Effector memory CD8-positive, alpha-beta T cell (primary cell): ENCODE measurements at regions not wholly inside any gene's neighbourhood (a gene's known extent, or its start where the extent isn't known, plus 50 kb on each side); places are given as distances from the start of the nearest gene placed in this dataset.

ENCODE experiments used
- ATAC-seq: fragments of 150-1000 bp; cut with Tn5 transposase; replicated peaks from 2 replicates; pipeline ENCODE4 v1.10.0; 2021; ENCODE audit warnings: mild to moderate bottlenecking, moderate library complexity
- DNase-seq, 3 experiments: peaks; one replicate each; pipeline ENCODE4 v3.0.0; 2021
- H3K27ac Mint-ChIP-seq, 2 donors: one replicate each; pipeline ENCODE4 v1.8.0; 2022; ENCODE audit warnings: mild to moderate bottlenecking in 2 of 2, mixed read lengths in 2 of 2, moderate library complexity in 2 of 2
- H3K27me3 Mint-ChIP-seq, 2 donors: one replicate each; pipeline ENCODE4 v1.8.0; 2022; ENCODE audit warnings: mixed read lengths in 2 of 2
- H3K36me3 Mint-ChIP-seq: one replicate; pipeline ENCODE4 v1.8.0; 2022; ENCODE audit warnings: mild to moderate bottlenecking, moderate library complexity, mixed read lengths; ENCODE audit not compliant: insufficient read depth
- H3K4me1 Mint-ChIP-seq, 2 donors: one replicate each; pipeline ENCODE4 v1.8.0; 2022; ENCODE audit warnings: low read depth in 2 of 2, mixed read lengths in 2 of 2
- H3K4me3 Mint-ChIP-seq, 2 donors: one replicate each; pipeline ENCODE4 v1.8.0; 2022; ENCODE audit warnings: mild to moderate bottlenecking in 2 of 2, mixed read lengths in 2 of 2, moderate library complexity in 2 of 2
- H3K9me3 Mint-ChIP-seq, 2 donors: one replicate each; pipeline ENCODE4 v1.8.0; 2022; ENCODE audit warnings: mixed read lengths in 2 of 2

DNA sequence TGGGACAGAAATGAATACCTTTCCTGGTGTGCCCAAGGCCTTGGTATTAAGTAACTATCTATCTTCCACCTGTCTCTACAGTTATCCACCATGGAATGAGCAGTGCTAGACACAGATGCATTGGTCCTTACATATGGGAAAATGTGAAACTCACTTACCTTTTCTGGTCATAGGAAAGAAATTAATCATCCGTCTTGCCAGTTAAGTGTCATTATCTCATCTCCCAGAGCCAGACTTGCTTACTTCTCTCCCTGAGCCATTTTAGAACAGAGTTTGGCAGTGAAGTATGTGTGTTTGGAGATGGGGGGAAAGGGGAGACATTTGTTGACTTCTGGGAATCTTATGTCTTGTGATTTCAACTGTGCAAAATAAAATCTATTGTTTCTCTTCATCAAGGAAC, 1211.0 kb upstream of the CDH6 start:
- peaks cover 6 to 12% of the 10 kb centered on the region in 2 donors for H3K9me3 Mint-ChIP-seq
- no peaks in the 10 kb centered on the region for H3K36me3 Mint-ChIP-seq
- DNase-seq (no peak), ATAC-seq (no peak)
- no peak overlapping the region for H3K4me3 Mint-ChIP-seq
- H3K27me3 Mint-ChIP-seq: no peaks in the 10 kb centered on the region
- no peak overlapping the region for H3K27ac Mint-ChIP-seq
- no peaks in the 10 kb centered on the region for H3K4me1 Mint-ChIP-seq

GRCh38 chr5:29972597-29972996, 1220.9 kb upstream of the CDH6 start:
- no peak overlapping the region for H3K27ac Mint-ChIP-seq
- peaks cover 6 to 11% of the 10 kb centered on the region in 2 donors for H3K9me3 Mint-ChIP-seq
- H3K27me3 Mint-ChIP-seq: no peaks in the 10 kb centered on the region
- H3K4me1 Mint-ChIP-seq: no peaks in the 10 kb centered on the region
- no peak overlapping the region for H3K4me3 Mint-ChIP-seq
- DNase-seq: no peak
- H3K36me3 Mint-ChIP-seq: no peaks in the 10 kb centered on the region
- no peak for ATAC-seq

GRCh38 chr5:29963956-29964355, 1229.5 kb upstream of the CDH6 start:
- no peak overlapping the region for H3K4me3 Mint-ChIP-seq
- DNase-seq (no peak), ATAC-seq (no peak)
- no peak overlapping the region for H3K27ac Mint-ChIP-seq
- H3K36me3 Mint-ChIP-seq: no peaks in the 10 kb centered on the region
- H3K9me3 Mint-ChIP-seq: peaks cover 13 to 49% of the 10 kb centered on the region in 2 donors
- H3K4me1 Mint-ChIP-seq: no peaks in the 10 kb centered on the region
- no peaks in the 10 kb centered on the region for H3K27me3 Mint-ChIP-seq

- no peaks in the 10 kb centered on the region for H3K36me3 Mint-ChIP-seq
- ATAC-seq: no peak
These were observed 1233.2 kb upstream of the CDH6 start for GRCh38 chr5:29960323-29960722.

DNA sequence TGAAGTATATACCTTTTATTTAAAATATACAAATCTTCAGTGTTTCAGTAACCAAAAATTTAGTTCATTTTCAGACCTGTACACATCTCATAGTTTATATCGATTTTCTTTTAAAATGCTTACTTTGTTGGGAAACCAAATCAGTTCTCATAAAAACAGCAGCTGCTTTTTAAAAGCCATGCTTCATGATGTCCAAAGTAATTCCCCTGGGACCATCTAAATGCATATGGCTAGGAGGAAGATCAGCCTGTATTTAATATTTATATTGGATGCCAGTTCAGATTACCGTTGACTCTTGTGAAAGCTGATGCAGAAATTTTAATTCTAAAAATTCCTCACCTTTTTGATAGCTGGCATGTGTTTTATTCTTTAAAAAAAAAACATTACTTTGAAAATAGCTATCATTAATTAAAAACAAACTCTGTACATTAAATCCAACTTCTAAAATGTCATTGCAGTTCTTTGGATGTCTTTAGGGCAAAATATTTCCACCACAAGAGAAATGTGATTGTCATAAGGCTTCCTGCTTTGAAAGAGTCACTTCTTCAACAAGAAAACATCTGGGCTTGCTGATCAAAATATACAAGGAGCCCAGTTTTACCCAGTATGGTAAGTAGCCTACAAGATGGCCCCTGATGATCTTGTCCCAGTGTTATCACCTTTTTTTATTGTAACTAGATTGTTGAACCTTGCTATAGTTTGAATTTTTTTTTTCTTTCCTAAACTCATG, 1242.9 kb upstream of the CDH6 start:
- Mint-ChIP-seq H3K9me3 (peaks cover 0 to 2% of the 10 kb centered on the region in 2 donors), H3K27ac (no peak overlapping the region), H3K4me3 (no peak overlapping the region), H3K27me3 (no peaks in the 10 kb centered on the region), H3K4me1 (no peaks in the 10 kb centered on the region), H3K36me3 (no peaks in the 10 kb centered on the region)
- DNase-seq (no peak), ATAC-seq (no peak)

More at GRCh38 chr5:29960323-29960722, 1233.2 kb upstream of the CDH6 start:
- Mint-ChIP-seq H3K27me3 (no peaks in the 10 kb centered on the region), H3K4me3 (no peak overlapping the region), H3K9me3 (peaks cover 7 to 24% of the 10 kb centered on the region in 2 donors), H3K4me1 (no peaks in the 10 kb centered on the region), H3K27ac (no peak overlapping the region)
- no peak for DNase-seq

DNA sequence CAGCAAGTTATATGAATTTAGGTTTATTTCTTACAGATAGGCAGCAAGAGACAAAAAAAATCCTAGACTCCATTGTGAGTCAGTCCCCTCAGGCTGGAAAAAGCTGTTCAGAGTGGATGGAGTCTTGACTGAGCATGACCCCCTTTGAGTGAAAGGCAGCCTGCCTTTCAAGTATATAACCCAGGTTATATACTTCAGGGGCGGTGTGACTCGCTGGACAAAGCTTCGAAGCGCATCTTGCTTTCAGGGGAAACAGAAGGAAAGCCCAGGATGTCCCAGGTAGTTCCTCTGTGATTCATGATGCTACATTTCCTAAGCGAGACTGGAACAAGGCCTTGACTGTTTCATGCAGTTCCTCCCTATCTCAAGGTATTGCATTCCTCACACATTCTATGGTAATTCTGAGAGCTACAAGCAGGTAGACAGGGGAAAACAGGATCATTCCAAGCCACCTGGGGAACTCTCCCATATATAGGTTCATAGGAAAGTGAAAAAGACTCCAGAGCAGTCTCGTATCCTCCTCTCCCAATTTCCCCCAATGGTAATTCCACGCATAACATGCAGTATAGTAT, 1244.1 kb upstream of the CDH6 start:
- DNase-seq (no peak), ATAC-seq (no peak)
- no peak overlapping the region for H3K4me3 Mint-ChIP-seq
- no peak overlapping the region for H3K27ac Mint-ChIP-seq
- no peaks in the 10 kb centered on the region for H3K36me3 Mint-ChIP-seq
- H3K4me1 Mint-ChIP-seq: no peaks in the 10 kb centered on the region
- no peaks in the 10 kb centered on the region for H3K27me3 Mint-ChIP-seq
- H3K9me3 Mint-ChIP-seq: peaks cover 0 to 2% of the 10 kb centered on the region in 2 donors

- Mint-ChIP-seq H3K4me1 (no peaks in the 10 kb centered on the region), H3K4me3 (no peak overlapping the region), H3K9me3 (peaks cover 0 to 3% of the 10 kb centered on the region in 2 donors), H3K36me3 (no peaks in the 10 kb centered on the region), H3K27me3 (no peaks in the 10 kb centered on the region), H3K27ac (no peak overlapping the region)
- ATAC-seq: no peak
- no peak for DNase-seq
These were observed 1249.2 kb upstream of the CDH6 start for GRCh38 chr5:29944327-29944726.

DNA sequence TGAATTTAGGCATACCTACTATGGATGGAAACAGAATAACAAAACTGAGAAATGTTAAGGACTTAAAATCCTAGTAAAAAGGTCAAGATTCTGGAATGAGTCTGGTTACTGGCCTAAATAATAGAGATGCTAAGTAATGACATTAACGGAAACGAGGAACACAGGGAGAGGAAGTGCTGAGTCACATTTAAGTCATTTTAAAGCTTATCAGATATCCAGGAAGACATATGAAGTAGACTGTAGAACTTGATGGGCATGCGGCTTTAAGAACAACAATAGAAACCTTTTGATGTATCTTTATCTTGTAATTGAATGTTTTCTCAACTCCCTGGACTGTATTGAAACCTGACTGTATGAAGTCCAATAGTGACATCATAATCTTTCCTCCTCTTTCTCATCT, 1251.4 kb upstream of the CDH6 start:
- no peak overlapping the region for H3K27ac Mint-ChIP-seq
- H3K4me3 Mint-ChIP-seq: no peak overlapping the region
- no peaks in the 10 kb centered on the region for H3K36me3 Mint-ChIP-seq
- ATAC-seq (no peak), DNase-seq (no peak)
- H3K9me3 Mint-ChIP-seq: peaks cover 0 to 9% of the 10 kb centered on the region in 2 donors
- H3K27me3 Mint-ChIP-seq: no peaks in the 10 kb centered on the region
- H3K4me1 Mint-ChIP-seq: no peaks in the 10 kb centered on the region

DNA sequence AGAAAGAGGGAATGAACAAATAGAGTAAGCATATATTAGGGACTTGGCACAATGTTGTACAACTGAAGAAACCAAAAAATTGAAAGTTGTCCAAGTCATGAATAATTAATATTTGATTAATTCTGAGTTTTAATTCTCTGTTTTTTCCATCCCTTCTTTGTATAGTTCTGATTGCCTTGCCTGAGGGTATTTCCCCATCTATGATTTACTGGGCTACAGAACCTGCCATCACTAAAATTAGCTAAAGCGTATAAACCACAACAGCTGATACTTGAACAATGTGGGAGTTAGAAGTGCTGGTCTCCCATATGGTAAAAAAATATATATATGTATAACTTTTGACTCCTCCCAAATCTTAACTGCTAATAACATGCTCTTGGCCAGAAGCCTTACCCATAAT, 1253.5 kb upstream of the CDH6 start:
- no peak for DNase-seq
- no peak for ATAC-seq
- H3K9me3 Mint-ChIP-seq: peaks cover 0 to 9% of the 10 kb centered on the region in 2 donors
- no peaks in the 10 kb centered on the region for H3K4me1 Mint-ChIP-seq
- no peak overlapping the region for H3K27ac Mint-ChIP-seq
- no peaks in the 10 kb centered on the region for H3K27me3 Mint-ChIP-seq
- H3K4me3 Mint-ChIP-seq: no peak overlapping the region
- no peaks in the 10 kb centered on the region for H3K36me3 Mint-ChIP-seq

- Mint-ChIP-seq H3K27ac (no peak overlapping the region), H3K4me1 (no peaks in the 10 kb centered on the region), H3K27me3 (no peaks in the 10 kb centered on the region), H3K4me3 (no peak overlapping the region), H3K36me3 (no peaks in the 10 kb centered on the region), H3K9me3 (peaks cover 0 to 6% of the 10 kb centered on the region in 2 donors)
- ATAC-seq (no peak), DNase-seq (no peak)
These were observed 1258.1 kb upstream of the CDH6 start for GRCh38 chr5:29935371-29935770.

GRCh38 chr5:29930316-29930715, 1263.2 kb upstream of the CDH6 start:
- no peak overlapping the region for H3K27ac Mint-ChIP-seq
- ATAC-seq (no peak), DNase-seq (no peak)
- no peaks in the 10 kb centered on the region for H3K27me3 Mint-ChIP-seq
- no peaks in the 10 kb centered on the region for H3K36me3 Mint-ChIP-seq
- H3K9me3 Mint-ChIP-seq: peaks cover 0 to 4% of the 10 kb centered on the region in 2 donors
- no peak overlapping the region for H3K4me3 Mint-ChIP-seq
- no peaks in the 10 kb centered on the region for H3K4me1 Mint-ChIP-seq

DNA sequence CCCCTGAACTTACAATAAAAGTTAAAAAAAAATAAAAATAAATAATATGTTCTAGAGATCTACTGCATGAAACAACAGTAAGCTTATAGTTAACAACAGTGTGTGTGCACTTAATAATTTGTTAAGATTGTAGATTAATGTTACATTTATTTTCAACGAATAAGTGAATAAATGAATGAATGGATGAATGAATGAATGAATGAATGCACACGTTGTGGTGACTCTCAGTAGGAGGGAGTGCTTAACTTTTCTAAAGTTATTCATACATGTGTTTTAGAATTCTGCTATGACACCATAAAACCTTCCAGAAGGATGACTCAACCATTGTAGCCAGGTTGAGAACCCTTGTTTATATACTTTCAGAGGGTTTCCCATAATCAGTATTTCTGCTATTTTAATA, 1269.4 kb upstream of the CDH6 start:
- Mint-ChIP-seq H3K27me3 (no peaks in the 10 kb centered on the region), H3K36me3 (no peaks in the 10 kb centered on the region), H3K9me3 (peaks cover 7% of the 10 kb centered on the region in 2 donors), H3K4me1 (no peaks in the 10 kb centered on the region), H3K27ac (no peak overlapping the region), H3K4me3 (no peak overlapping the region)
- ATAC-seq: no peak
- no peak for DNase-seq

- Mint-ChIP-seq H3K4me1 (no peaks in the 10 kb centered on the region), H3K4me3 (no peak overlapping the region)
- ATAC-seq: no peak
These were observed 1287.7 kb upstream of the CDH6 start for GRCh38 chr5:29905626-29906353.

GRCh38 chr5:29902859-29903258, 1290.6 kb upstream of the CDH6 start:
- no peaks in the 10 kb centered on the region for H3K36me3 Mint-ChIP-seq
- ATAC-seq (no peak), DNase-seq (no peak)
- no peaks in the 10 kb centered on the region for H3K4me1 Mint-ChIP-seq
- no peak overlapping the region for H3K27ac Mint-ChIP-seq
- no peaks in the 10 kb centered on the region for H3K9me3 Mint-ChIP-seq
- no peaks in the 10 kb centered on the region for H3K27me3 Mint-ChIP-seq
- H3K4me3 Mint-ChIP-seq: no peak overlapping the region

More at GRCh38 chr5:29905626-29906353, 1287.7 kb upstream of the CDH6 start:
- no peak for DNase-seq
- H3K27ac Mint-ChIP-seq: no peak overlapping the region
- H3K27me3 Mint-ChIP-seq: no peaks in the 10 kb centered on the region
- H3K36me3 Mint-ChIP-seq: no peaks in the 10 kb centered on the region
- H3K9me3 Mint-ChIP-seq: peaks cover 8 to 9% of the 10 kb centered on the region in 2 donors
